Kidney (tissue), 13 donors: ENCODE measurements at regions not wholly inside any gene's neighbourhood (a gene's known extent, or its start where the extent isn't known, plus 50 kb on each side); places are given as distances from the start of the nearest gene placed in this dataset.

Source experiments
- DNase-seq, 5 donors: peaks; one replicate each; pipeline ENCODE4 v3.0.0-alpha.2; 2013 to 2020
- FAIRE-seq: peaks from 2 replicates; lab custom pipeline; 2012; peaks lifted over from hg19 to GRCh38; lab: Jason Lieb, UNC
- H3K27ac ChIP-seq, 2 donors: one replicate each; pipeline ENCODE4 v1.7.0; 2013; ENCODE audit warnings: low read depth in 2 of 2, low read length in 2 of 2, inconsistent platforms in 1 of 2
- H3K27me3 ChIP-seq: one replicate; pipeline ENCODE4 v1.7.1; 2013; ENCODE audit warnings: low read length, inconsistent platforms; ENCODE audit not compliant: control insufficient read depth, insufficient read depth
- H3K36me3 ChIP-seq, 3 donors: one replicate each; pipeline versions ENCODE4 v1.7.0 to v1.7.1; 2013; ENCODE audit warnings: low read length in 3 of 3, control low read depth in 1 of 3, inconsistent platforms in 1 of 3; ENCODE audit not compliant: insufficient read depth in 3 of 3, control insufficient read depth in 2 of 3
- H3K4me1 ChIP-seq, 3 donors: one replicate each; pipeline versions ENCODE4 v1.7.0 to v1.7.1; 2013; ENCODE audit warnings: low read length in 3 of 3, inconsistent platforms in 1 of 3, low read depth in 1 of 3; ENCODE audit not compliant: control insufficient read depth in 2 of 3, insufficient read depth in 2 of 3
- H3K4me3 ChIP-seq, 3 donors: one replicate each; pipeline versions ENCODE4 v1.7.0 to v1.8.1; 2013; ENCODE audit warnings: low read length in 3 of 3, control low read depth in 1 of 3, inconsistent platforms in 1 of 3
- H3K9ac ChIP-seq, 3 donors: one replicate each; pipeline versions ENCODE4 v1.7.0 to v1.7.1; 2013; ENCODE audit warnings: low read length in 3 of 3, control low read depth in 1 of 3, inconsistent platforms in 1 of 3
- H3K9me3 ChIP-seq, 3 donors: one replicate each; pipeline versions ENCODE4 v1.7.0 to v1.7.1; 2013; ENCODE audit warnings: low read length in 3 of 3, control low read depth in 1 of 3, inconsistent platforms in 1 of 3; ENCODE audit not compliant: control insufficient read depth in 2 of 3, insufficient read depth in 1 of 3
- intact Hi-C: fragments of 100-400 bp; cut with DNase I; formaldehyde crosslinking; loops from one replicate; pipeline ENCODE4 v1.11.1; 2022
- TF ChIP-seq, protein P1 (sequence below): IDR thresholded peaks from 3 replicates; pipeline ENCODE4 v1.5.1; 2012; ENCODE audit warnings: mild to moderate bottlenecking, moderate library complexity, borderline replicate concordance; ENCODE audit not compliant: insufficient read depth; ENCODE audit errors: extremely low read depth
- donor health status: control.
- donor health status: control.
- donor health status: control.
- donor health status: control.
- donor health status: control.
- donor health status: DM: yes; HTN: yes; CAD: no.
- donor health status: Normal renal cell carcinoma (clear cell type).

DNA sequence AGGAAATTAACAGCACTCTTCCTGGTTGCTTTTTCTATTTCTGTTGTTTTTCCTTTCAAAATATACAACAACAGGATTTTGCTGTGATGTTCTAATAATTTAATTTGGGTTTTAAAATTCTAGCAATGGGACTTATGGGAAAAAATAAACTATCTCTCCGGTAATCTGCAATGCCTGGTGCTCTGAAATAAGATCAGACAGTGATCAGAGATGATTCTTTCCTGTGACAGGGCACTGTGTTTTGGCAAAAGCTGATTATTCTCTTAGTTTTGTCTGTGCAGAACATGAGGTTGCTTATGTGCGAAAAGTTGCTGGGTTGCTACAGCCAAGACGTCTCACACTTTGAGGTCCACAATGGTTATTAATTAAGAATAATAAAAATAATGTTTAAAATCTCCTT lies 291.7 kb downstream of the FBXO8 start:
- no peak overlapping the region for H3K27ac ChIP-seq
- H3K27me3 ChIP-seq, result no peaks in the 10 kb centered on the region
- no peak overlapping the region for H3K4me3 ChIP-seq
- no peaks in the 10 kb centered on the region for H3K36me3 ChIP-seq
- no peaks in the 10 kb centered on the region for H3K9me3 ChIP-seq
- H3K4me1 ChIP-seq, result no peaks in the 10 kb centered on the region
- H3K9ac ChIP-seq, result no peak overlapping the region
- DNase-seq (no peak), FAIRE-seq (no peak)
- intact Hi-C loops, result no loop called here
- TF ChIP-seq, protein P1, sequence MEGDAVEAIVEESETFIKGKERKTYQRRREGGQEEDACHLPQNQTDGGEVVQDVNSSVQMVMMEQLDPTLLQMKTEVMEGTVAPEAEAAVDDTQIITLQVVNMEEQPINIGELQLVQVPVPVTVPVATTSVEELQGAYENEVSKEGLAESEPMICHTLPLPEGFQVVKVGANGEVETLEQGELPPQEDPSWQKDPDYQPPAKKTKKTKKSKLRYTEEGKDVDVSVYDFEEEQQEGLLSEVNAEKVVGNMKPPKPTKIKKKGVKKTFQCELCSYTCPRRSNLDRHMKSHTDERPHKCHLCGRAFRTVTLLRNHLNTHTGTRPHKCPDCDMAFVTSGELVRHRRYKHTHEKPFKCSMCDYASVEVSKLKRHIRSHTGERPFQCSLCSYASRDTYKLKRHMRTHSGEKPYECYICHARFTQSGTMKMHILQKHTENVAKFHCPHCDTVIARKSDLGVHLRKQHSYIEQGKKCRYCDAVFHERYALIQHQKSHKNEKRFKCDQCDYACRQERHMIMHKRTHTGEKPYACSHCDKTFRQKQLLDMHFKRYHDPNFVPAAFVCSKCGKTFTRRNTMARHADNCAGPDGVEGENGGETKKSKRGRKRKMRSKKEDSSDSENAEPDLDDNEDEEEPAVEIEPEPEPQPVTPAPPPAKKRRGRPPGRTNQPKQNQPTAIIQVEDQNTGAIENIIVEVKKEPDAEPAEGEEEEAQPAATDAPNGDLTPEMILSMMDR, result no peak

- H3K27me3 ChIP-seq, result no peaks in the 10 kb centered on the region
- H3K27ac ChIP-seq, result no peak overlapping the region
- H3K9ac ChIP-seq, result no peak overlapping the region
- no peaks in the 10 kb centered on the region for H3K4me1 ChIP-seq
- no peaks in the 10 kb centered on the region for H3K36me3 ChIP-seq
- intact Hi-C loops, result no loop called here
- no peaks in the 10 kb centered on the region for H3K9me3 ChIP-seq
- no peak overlapping the region for H3K4me3 ChIP-seq
- FAIRE-seq, result no peak
- no peak for DNase-seq
- TF ChIP-seq, protein P1, result no peak
Measured at GRCh38 chr4:173991316-173991715, 292.2 kb downstream of the FBXO8 start.

DNA sequence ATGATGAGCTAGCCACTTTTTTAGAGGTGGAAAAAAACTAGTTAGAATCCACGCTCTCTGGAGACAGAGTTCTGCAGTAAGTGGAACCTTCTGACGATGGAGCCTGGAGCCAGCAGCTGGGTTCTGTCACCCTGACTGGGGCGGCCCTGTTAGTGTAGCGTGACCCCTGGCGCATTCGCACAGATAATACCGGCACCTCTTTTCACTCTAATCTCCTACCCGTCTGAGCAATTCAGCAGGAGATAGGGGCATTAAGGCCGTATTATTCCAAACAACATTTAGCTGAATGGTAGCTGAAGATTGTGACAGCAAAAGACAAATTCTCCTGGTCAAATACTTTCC lies 292.6 kb downstream of the FBXO8 start:
- Histone ChIP-seq H3K4me1 (no peaks in the 10 kb centered on the region), H3K9ac (no peak overlapping the region), H3K27ac (no peak overlapping the region), H3K36me3 (no peaks in the 10 kb centered on the region), H3K9me3 (no peaks in the 10 kb centered on the region), H3K27me3 (no peaks in the 10 kb centered on the region), H3K4me3 (no peak overlapping the region)
- TF ChIP-seq, protein P1, result no peak
- intact Hi-C loops, result no loop called here
- no peak for FAIRE-seq
- DNase-seq, result peak; percentile 73 to 86 (median 84)
